ENCODE measurements at regions not wholly inside any gene's neighbourhood (a gene's known extent, or its start where the extent isn't known, plus 50 kb on each side); places are given as distances from the start of the nearest gene placed in this dataset.

- Histone ChIP-seq H3K9me3 (no peaks in the 10 kb centered on the region), H3K9ac (ENCODE audit: low read depth in 2 of 2, low read length in 2 of 2) (no peak overlapping the region), H3K36me3 (no peaks in the 10 kb centered on the region), H3K4me3 (no peak overlapping the region), H3K4me1 (no peaks in the 10 kb centered on the region), H3K27ac (no peak overlapping the region), H3K27me3 (no peaks in the 10 kb centered on the region)
- no peak for DNase-seq
- intact Hi-C loops (cut with DNase I) = no loop called here
- no peak for TF ChIP-seq CTCF (IDR thresholded peaks at IDR 0.05)
These were observed 67.9 kb upstream of the PDE3A start for GRCh38 chr12:20300457-20300856.

- no peak overlapping the region for H3K27ac ChIP-seq
- intact Hi-C loops (cut with DNase I) = no loop called here
- no peaks in the 10 kb centered on the region for H3K36me3 ChIP-seq
These were observed 62.9 kb upstream of the PDE3A start for GRCh38 chr12:20305470-20305869.

GRCh38 chr12:20309504-20310148, 58.7 kb upstream of the PDE3A start:
- no peaks in the 10 kb centered on the region for H3K36me3 ChIP-seq
- no peak for TF ChIP-seq CTCF (IDR thresholded peaks at IDR 0.05)
- no peak overlapping the region for H3K4me3 ChIP-seq
- H3K4me1 ChIP-seq = no peaks in the 10 kb centered on the region
- H3K27ac ChIP-seq = no peak overlapping the region
- DNase-seq = no peak
- no peaks in the 10 kb centered on the region for H3K9me3 ChIP-seq
- H3K9ac ChIP-seq (ENCODE audit: low read depth in 2 of 2, low read length in 2 of 2) = no peak overlapping the region
- H3K27me3 ChIP-seq = no peaks in the 10 kb centered on the region
- intact Hi-C loops (cut with DNase I) = no loop called here

More at GRCh38 chr12:20305470-20305869, 62.9 kb upstream of the PDE3A start:
- no peaks in the 10 kb centered on the region for H3K9me3 ChIP-seq
- no peak for DNase-seq
- H3K4me1 ChIP-seq = no peaks in the 10 kb centered on the region
- no peaks in the 10 kb centered on the region for H3K27me3 ChIP-seq
- H3K9ac ChIP-seq (ENCODE audit: low read depth in 2 of 2, low read length in 2 of 2) = no peak overlapping the region
- H3K4me3 ChIP-seq = no peak overlapping the region
- TF ChIP-seq CTCF (IDR thresholded peaks at IDR 0.05) = no peak

GRCh38 chr12:20314328-20314727, 54.0 kb upstream of the PDE3A start:
- no peak overlapping the region for H3K4me3 ChIP-seq
- no peaks in the 10 kb centered on the region for H3K4me1 ChIP-seq
- DNase-seq = no peak
- no peaks in the 10 kb centered on the region for H3K36me3 ChIP-seq
- H3K9me3 ChIP-seq = no peaks in the 10 kb centered on the region
- intact Hi-C loops (cut with DNase I) = no loop called here
- no peaks in the 10 kb centered on the region for H3K27me3 ChIP-seq
- TF ChIP-seq CTCF (IDR thresholded peaks at IDR 0.05) = no peak
- no peak overlapping the region for H3K9ac ChIP-seq (ENCODE audit: low read depth in 2 of 2, low read length in 2 of 2)
- H3K27ac ChIP-seq = no peak overlapping the region

GRCh38 chr12:20317554-20317953, 50.8 kb upstream of the PDE3A start:
- Histone ChIP-seq H3K4me1 (no peaks in the 10 kb centered on the region), H3K27me3 (no peaks in the 10 kb centered on the region), H3K27ac (no peak overlapping the region), H3K9ac (ENCODE audit: low read depth in 2 of 2, low read length in 2 of 2) (no peak overlapping the region), H3K9me3 (no peaks in the 10 kb centered on the region), H3K36me3 (no peaks in the 10 kb centered on the region), H3K4me3 (no peak overlapping the region)
- no peak for TF ChIP-seq CTCF (IDR thresholded peaks at IDR 0.05)
- DNase-seq = no peak
- intact Hi-C loops (cut with DNase I) = no loop called here

All from colonic mucosa (tissue), 4 donors.